Epithelial cell of prostate (primary cell): ENCODE measurements at regions not wholly inside any gene's neighbourhood (a gene's known extent, or its start where the extent isn't known, plus 50 kb on each side); places are given as distances from the start of the nearest gene placed in this dataset.
"Not testable (repeated sequence)": the region's sequence is repeated elsewhere in the genome, so short reads cannot be mapped to it uniquely, and the experiment has no call there.

Experiments used
- DNase-seq: peaks from one replicate; pipeline ENCODE4 v3.0.0-alpha.2; 2011; ENCODE audit warnings: low read depth, low spot score
- H3K27ac ChIP-seq: fragments of 450-650 bp; 2 replicates; pipeline ENCODE4 v1.5.1; 2017; ENCODE audit warnings: mild to moderate bottlenecking

DNA sequence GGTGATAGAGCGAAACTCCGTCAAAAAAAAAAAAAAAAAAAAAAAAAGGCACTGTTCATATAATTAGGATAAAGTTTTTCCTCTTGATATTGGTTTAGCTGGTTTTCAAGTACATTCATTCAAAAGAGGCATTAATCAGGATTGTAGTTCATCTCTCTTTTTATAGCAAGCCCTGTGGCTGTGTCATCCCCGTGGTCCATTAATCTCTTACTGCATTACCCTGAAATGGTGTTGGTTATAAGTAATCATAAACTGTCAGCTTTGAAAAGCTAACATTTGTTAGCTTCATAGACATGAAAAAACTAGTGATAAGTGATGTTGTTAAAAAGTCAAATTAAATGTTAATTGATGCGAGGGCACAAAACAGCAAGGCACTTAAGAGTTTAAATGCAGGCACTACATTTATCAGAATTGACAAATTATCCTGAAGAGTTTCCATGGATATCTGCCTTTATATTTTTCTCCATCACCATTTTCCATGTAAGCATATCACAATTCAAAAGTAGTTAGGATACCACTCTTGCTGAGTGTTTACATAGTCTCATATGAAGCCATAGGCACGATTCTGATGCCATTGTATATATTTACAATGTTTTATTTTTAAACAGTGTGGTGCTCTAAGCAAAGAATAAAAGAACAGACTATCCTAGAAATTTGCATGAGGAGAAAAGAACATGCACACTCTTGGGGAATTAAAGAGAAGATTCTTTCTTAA lies 193.1 kb downstream of the OTOL1 start:
- DNase-seq = no peak
- H3K27ac ChIP-seq = no peak overlapping the region

DNA sequence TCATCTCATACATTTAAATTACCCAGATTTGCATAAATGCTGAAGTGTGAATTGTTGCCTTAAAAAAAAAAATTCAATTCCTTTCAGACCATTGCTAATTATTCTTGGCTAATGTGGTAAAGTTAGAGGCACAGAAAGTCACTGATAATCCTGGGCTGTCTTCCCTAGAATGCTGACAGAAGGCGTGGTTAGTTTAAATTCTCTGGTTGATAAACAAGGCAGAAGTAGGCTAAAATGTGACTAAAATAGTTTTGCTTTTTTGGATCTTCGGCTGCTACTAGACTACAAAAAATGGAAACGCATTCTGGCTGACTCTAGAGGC lies 193.7 kb downstream of the OTOL1 start:
- no peak for DNase-seq
- no peak overlapping the region for H3K27ac ChIP-seq

DNA sequence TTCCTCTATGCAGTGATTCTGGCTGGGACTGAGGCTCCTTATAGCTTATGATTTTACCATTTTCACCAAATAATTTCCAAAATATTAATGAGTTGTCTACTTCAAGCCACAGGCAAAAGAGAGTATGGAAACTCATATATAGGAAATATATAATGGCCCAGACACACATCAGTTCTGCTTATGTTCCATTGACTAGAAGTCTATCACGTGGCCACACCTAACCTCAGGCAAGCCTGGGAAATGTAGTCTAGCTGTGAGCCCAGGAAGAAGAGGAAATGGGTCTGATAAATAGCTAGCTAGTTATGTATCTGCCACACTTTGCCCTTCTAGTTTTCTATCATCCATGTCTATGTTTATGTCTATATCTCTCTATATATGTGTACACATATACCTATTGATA lies 195.1 kb downstream of the OTOL1 start:
- DNase-seq = no peak

DNA sequence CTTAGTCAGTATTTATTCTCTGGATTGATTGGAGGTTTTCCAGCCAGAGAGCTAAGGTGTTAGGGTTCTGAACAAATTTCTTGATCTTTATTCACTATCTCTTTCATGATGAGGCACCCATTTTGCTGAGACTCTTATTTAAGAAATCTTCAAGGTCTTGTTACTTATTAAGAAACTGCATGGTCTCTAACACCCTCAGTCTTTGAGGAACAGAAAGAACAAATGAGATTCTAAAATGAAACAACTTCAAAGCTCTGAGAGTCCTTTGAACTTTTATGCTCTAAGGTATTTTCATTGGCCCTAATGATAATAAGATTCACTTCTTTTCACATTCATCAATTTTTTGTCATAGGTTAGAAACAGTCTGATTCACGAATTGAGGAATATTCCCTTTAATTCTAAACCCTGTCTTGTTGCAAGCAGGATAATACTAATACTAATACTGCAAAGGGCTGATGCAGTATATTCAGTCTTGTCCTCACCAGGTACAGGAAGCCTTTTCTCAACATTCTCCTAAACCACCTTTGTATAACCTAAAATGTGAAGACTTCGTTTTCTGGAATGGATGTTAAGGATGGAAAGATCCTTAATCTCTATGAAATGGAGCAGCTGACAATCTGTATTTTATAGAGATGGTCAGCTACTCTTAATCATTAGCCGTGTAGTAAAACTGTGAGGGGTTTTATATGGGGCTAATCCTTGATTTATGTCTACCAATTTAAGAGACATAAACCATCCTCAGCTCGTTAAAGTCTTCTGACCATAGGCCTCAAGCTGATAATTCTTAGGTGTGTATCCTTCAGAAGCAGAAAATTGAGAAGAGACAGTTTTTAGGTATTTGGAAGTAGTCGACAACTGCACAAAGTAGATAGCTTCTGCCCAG lies 198.3 kb downstream of the OTOL1 start:
- no peak for DNase-seq
- H3K27ac ChIP-seq = no peak overlapping the region

More for the DNA sequence above, 195.1 kb downstream of the OTOL1 start:
- no peak overlapping the region for H3K27ac ChIP-seq

DNA sequence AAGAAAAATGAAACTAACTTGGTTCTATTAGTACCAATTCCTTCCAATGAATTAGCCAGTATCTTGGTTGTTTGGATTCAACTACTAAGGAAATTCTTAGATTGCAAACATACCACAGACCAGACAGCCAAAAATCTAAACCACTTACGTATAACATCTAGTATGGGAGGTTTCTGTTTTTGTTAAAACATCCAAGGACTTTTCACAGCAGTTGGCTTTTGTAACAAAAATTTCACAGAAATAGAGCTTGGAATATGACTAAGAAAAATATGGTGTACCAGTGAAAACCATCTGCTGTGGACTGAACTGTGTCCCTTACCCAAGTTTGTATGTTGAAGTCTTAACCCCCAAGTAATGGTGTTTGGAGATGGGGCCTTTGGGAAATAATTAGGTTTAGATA lies 199.2 kb downstream of the OTOL1 start:
- H3K27ac ChIP-seq = no peak overlapping the region
- DNase-seq = no peak

DNA sequence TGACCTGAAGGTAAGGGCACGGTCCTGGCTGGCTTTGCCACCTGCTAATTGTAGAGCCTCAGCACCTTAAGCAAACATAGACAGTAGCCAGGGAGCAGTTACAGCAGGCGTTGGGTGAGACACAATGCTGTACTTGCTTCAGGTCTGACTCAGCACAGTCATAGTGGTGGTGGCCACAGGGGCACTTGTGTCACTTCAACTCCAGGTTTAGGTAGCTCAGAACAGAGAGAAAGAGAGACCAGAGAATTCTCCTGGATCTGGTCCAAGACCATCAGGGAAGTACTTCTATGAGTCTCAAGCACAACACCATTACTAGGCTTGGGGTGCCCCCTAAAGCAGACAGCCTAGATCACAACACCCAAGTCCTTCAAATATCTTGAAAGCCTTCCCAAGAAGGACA lies 204.4 kb downstream of the OTOL1 start:
- H3K27ac ChIP-seq = no peak overlapping the region
- no peak for DNase-seq

DNA sequence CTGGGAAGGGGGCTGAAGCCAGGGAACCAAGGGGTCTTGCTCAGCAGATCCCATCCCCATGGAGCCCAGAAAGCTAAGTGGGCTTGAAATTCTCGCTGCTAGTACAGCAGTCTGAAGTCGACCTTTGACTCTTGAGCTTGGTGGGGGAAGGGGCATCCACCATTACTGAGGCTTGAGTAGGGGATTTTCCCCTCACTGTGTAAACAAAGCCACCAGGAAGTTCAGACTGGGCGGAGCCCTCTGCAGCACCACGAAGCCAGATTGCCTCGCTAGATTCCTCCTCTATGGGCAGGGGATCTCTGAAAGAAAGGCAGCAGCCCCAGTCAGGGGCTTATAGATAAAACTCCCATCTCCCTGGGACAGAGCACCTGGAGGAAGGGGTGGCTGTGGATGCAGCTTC lies 210.6 kb downstream of the OTOL1 start:
- not testable (repeated sequence) for H3K27ac ChIP-seq, DNase-seq

DNA sequence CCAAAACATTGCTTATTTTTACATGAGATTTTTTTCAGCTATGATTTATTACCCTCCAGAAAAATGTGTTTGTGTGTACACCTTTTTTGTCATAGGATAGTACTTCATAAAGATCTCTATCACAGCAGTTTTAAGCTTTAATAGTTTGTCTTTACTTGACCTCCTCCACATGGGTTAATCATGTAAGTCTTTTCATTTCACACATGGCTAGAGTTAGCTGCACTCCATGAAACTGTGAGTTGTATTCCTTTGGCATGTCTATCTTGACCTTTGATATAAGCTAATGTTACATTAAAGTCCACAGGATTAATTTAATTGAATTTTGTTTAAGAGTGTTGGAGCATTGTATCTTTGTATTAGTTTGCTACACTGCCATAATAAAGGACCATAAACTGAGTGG lies 217.1 kb downstream of the OTOL1 start:
- no peak for DNase-seq
- no peak overlapping the region for H3K27ac ChIP-seq

DNA sequence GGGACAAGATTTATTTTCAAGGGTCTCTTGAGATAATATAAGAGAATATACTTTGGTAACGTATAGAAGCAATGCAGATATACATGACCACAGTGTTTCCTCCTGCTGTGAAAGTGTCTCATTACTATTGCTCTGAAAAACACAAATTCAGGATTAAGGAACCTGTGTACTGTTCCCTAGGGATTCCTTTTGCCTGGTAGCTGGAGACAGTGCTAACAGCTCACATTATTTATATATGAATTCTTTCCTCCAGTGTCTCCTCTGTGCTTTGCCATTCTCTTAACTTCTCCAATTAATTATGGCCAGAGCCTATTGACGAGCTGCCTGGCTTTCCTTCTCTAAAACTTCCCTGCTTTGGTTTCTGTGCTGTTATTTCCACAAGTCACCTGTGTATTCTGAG lies 235.4 kb downstream of the OTOL1 start:
- no peak overlapping the region for H3K27ac ChIP-seq
- no peak for DNase-seq

DNA sequence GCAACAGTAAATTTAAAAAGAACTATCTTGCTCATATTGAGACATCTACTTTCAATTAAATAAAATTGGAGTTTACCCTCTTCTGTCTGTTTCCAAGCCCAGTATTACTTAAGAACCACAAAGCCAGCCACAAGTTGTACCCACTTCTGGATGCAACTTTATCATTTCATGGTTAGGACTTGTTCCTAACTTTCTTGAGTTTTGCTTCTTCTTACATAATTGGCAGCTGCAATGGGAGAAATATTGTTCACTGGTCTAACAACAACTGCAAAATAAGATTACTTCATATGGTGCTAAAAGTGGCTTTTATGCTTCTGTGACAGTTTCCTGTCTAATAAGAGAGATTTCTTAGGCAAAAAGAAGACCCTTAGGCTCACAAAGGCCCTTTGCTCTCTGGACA lies 240.6 kb downstream of the OTOL1 start:
- no peak overlapping the region for H3K27ac ChIP-seq
- no peak for DNase-seq

DNA sequence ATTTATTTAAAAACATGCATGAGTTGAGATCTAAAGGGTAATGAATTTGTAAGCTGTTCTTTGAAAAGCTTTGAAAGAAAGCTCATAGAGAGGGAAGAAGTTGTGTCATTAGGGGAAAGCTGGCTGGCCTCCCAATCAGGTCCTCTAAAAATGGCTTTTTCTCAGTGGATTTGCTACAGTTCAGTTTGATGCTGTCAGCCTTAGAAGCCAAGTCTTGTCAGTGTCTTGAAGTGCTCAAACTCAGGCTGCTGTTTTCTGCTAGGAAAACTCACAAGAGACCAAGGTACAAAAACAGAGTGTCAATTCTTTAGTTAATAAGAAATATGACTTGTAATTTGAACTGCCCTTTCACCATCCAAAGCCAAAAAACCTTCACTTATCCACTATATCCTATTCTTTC lies 243.8 kb downstream of the OTOL1 start:
- no peak overlapping the region for H3K27ac ChIP-seq
- no peak for DNase-seq

DNA sequence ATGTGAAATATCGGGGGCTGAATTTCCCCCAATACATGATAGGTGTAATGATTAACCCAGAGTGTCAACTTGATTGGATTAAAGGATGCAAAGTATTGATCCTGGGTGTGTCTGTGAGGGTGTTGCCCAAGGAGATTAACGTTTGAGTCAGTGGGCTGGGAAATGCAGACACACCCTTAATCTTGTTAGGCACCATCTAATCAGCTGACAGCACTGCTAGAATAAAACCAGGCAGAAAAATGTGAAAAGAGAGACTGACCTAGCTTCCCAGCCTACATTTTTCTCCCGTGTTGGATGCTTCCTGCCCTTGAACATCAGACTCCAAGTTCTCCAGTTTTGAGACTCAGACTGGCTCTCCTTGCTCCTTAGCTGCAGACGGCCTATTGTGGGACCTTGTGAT lies 247.8 kb downstream of the OTOL1 start:
- H3K27ac ChIP-seq = no peak overlapping the region
- no peak for DNase-seq

DNA sequence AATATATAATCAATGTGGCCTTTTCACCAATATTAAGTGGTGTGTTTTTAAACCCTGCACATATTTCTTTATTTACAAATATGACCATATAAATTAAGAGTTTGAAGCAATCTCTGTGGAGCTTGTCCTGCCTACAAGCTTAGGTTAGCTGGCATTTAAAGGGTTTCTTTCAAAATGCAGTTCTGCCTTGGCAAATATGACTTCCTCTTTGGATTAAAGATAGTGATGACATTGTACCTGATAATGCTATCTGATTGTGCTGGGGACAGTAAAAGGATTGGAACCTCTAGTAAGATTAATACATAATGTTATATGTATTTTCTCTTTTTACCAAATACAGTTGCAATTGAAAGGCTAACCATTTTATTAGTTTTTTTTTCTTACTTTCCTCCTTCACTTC lies 249.1 kb downstream of the OTOL1 start:
- no peak for DNase-seq
- no peak overlapping the region for H3K27ac ChIP-seq

DNA sequence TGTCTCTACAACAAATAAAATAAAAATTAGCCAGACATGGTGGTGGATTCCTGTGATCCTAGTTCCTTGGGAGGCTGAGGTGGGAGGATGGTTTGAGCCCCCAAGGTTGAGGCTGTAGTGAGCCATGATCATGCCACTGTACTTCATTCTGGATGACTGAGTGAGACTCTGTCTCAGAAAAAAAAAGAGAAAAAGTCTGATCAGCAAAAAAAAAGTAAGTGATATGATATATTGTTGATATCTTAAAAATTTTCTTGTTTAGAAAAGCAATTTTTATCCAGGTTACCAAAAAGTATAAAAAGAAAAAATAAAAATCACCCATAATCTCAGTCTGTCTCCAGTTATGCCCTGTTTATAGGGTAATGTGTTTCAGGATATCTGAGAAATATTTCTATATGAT lies 251.4 kb downstream of the OTOL1 start:
- DNase-seq = no peak
- no peak overlapping the region for H3K27ac ChIP-seq

DNA sequence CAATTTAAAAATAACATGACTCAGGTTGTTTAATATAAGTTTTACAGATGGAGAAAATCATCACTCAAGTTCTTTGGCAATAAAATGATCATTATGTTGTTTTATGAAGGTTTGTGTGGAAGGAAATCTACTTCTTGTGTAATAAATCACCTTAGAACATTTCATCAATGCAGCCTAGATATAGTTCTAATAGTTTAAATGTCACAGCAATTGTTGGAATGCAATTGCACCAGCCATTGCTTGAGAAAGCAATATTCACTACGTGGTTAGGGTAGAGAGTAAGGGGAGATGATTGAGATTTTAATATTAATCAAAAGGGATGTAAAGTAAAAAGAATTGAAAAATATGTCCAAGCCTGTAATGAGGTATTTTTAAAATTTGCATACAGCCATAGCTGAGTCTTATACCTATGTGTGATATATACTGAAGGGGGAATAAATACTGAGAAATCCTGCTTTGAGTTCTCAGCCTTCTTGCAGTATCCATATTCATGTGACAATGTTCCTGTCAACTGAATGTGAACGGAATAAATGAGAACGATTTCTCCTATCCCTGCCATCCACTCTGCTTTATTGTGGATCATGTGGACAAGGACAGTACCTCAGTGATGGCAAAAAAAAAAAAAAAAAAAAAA lies 257.9 kb downstream of the OTOL1 start:
- no peak overlapping the region for H3K27ac ChIP-seq
- no peak for DNase-seq

DNA sequence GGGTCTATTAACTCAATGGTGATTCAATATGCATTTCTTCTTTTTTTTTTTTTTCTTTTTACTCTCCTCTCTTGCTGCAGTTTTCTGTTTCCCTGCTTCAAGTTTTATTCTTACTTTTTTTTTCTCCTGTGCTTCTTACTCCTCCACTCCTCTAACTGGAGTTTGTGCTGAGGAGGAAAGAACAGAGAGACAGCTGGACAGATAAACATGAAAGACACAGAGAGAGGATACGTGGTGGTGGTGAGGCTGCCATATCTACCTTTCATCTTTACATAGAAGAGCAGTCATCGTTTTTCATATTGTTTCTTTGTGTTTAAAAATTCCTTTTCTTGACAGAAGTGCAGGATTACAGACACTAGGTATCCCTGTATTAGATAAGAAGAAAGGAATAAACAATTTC lies 262.8 kb downstream of the OTOL1 start:
- no peak for DNase-seq
- no peak overlapping the region for H3K27ac ChIP-seq

DNA sequence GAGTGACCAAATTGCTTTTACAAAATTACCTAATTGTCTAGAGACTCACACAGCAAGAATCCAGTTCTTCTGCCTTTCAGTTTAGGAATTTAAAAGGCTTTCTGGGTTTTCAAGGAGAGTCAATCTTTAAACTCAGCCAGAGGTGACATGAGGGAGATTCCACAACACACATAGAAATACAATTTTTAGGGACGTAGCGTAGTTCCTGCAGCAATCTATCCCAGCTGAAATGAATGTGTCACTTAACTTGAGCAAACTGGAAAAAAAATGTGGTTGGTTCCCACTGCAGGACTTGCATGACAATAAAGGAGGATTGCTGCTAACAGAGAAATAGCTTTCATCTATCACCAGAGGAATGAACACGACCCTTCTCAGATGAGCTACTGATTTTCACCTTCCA lies 269.7 kb downstream of the OTOL1 start:
- DNase-seq = no peak
- no peak overlapping the region for H3K27ac ChIP-seq

DNA sequence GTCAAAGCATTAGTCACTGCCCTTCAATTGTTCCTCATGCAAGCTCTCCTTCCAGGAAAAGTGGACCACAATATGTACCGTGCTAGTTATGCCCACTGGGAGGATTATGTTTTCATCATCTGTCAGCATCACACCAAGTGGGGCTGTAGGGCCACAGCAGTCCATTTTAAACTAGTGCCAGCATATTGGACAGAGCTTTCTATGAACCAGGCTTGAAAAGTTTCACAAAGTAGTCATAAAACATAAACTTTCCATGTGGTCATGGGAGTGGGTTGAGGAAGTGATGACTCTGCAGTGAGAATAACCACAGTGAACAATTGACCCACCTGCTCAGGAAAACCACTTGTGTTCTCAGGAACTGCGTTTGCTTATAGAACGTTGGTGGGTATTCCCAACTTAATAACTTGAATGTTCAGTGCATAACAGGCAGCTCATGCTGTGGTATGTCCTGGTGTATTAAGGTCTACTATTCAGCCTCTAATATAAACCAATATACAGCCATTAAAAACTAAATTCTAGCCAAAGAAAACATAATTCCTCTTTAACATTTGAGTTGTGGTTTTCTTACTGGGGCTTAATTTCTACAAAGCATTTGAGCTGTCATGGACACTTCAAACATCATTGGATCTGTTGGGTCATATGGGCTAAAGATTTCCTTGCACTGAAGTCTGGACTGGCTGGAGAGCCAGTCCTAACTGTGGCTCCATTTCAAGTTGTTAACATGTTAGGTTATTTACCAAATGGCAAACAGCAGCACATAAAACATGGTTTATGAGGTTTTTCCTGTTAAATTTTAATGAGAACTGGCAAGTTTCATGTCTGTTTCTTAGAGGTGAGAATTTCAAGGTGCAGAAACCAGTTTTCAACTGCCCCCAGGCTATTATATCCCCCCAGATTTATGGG lies 274.1 kb downstream of the OTOL1 start:
- no peak for DNase-seq
- no peak overlapping the region for H3K27ac ChIP-seq

DNA sequence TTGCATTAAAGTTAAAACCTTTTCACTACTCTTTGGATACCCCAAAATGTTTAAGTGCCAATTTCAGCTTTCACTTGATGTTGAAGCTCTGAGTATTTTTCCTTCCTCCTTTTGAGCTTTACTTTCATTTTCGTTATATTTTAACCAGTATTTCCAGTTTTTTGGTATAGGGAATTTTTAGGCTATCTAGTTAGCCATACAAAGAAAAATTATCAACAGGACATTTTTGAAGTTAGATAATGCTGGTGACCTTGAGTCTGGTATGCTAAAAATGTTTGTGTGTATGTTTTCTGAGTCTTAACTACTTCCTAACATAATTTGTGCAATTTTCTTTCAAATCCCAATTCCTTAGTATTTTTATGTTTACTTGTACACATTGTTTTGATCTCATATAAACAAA lies 284.8 kb downstream of the OTOL1 start:
- DNase-seq = no peak
- no peak overlapping the region for H3K27ac ChIP-seq

DNA sequence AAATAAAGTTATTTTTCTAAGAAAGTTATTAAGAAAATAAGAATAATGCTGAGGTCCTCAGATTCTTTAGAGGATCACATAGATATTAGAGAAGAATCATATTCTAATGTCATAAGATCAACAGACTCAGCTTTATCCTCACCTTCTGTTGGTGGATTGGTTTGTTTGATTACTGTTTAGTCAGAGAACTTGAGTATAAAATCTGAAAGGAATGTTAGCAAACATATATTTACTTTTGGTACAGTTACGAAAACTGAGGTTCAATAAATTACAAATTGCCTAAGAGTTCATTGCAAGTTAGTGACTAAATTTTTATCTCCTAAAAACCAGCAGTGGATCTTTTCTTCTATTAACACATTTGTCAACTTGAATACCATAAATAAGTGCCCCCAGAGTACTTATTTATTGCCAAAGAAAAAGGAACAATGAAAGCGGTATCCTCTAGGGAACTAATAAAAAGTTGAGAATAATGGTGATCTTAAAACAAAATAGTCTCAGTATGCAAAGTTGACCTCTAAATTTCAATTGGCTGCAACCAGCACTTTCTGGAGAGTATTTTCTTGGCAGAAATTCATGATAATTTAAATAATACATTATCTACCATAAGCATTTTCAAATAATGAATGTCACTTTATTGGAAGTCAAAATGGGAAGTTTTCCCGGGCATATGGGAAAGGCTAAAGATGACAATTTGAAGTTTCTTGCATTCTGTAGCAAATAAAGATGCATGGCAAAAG lies 296.8 kb downstream of the OTOL1 start:
- DNase-seq = no peak
- H3K27ac ChIP-seq = no peak overlapping the region
